Osteocyte (in vitro differentiated cells): ENCODE measurements at regions not wholly inside any gene's neighbourhood (a gene's known extent, or its start where the extent isn't known, plus 50 kb on each side); places are given as distances from the start of the nearest gene placed in this dataset.
"Not testable (repeated sequence)": the region's sequence is repeated elsewhere in the genome, so short reads cannot be mapped to it uniquely, and the experiment has no call there.

Experiments
- DNase-seq: peaks from one replicate; pipeline ENCODE4 v3.0.0; 2021; ENCODE audit warnings: mixed read lengths; ENCODE audit not compliant: unreplicated experiment; ENCODE audit errors: extremely low spot score
- H3K27ac Mint-ChIP-seq: one replicate; pipeline ENCODE4 v1.8.0; 2021; ENCODE audit warnings: mild to moderate bottlenecking, mixed read lengths; ENCODE audit not compliant: unreplicated experiment
- H3K27me3 Mint-ChIP-seq: one replicate; pipeline ENCODE4 v1.8.0; 2021; ENCODE audit warnings: mixed read lengths; ENCODE audit not compliant: unreplicated experiment
- H3K36me3 Mint-ChIP-seq: one replicate; pipeline ENCODE4 v1.8.0; 2021; ENCODE audit warnings: mixed read lengths; ENCODE audit not compliant: unreplicated experiment
- H3K4me1 Mint-ChIP-seq: one replicate; pipeline ENCODE4 v1.8.0; 2021; ENCODE audit warnings: mixed read lengths; ENCODE audit not compliant: unreplicated experiment
- H3K4me3 Mint-ChIP-seq: one replicate; pipeline ENCODE4 v1.8.0; 2021; ENCODE audit warnings: mild to moderate bottlenecking, moderate library complexity, mixed read lengths; ENCODE audit not compliant: unreplicated experiment
- H3K9me3 Mint-ChIP-seq: one replicate; pipeline ENCODE4 v1.8.0; 2021; ENCODE audit warnings: mixed read lengths; ENCODE audit not compliant: unreplicated experiment
- TF ChIP-seq, protein P1 (sequence below): fragments of 200-600 bp; sonication (generic); IDR thresholded peaks from 2 replicates; pipeline ENCODE4 v1.5.0; 2021; ENCODE audit warnings: antibody characterized with exemption, mild to moderate bottlenecking, moderate library complexity

DNA sequence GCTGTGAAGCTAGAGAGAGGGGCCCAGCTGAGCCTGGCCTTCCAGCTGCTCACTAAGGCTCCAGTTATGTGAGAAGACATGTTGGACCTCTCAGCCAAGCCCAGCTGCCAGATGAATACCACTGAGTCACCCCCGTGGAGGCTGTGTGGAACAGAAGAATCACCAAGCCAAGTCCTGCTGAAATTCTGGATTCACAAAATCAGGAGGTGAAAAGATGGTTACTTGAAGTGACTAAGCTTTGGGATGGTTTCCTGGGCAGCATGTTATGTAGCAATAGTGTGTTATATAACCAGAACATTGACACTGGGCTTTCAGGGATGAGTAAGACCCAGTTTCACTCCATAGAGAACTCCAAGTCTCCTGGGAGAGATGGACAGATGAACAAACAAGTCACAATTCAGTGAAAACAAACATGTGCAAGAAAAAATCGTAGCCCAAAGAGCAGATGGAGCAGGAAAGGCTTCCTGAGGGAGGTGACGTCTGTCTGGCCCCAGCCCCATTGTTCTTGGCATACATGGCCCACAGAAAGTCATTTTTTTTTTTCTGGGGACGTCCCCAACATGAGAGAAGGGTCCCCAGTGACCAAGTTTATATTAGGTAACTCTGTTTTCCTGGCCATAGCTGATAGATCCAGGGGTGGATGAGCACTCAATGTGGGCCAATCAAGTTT is 64.1 kb upstream of the PDZD8 start:
- Mint-ChIP-seq H3K4me3 (no peak overlapping the region), H3K4me1 (peaks cover 10% of the 10 kb centered on the region), H3K27me3 (peaks cover 14% of the 10 kb centered on the region), H3K36me3 (no peaks in the 10 kb centered on the region), H3K9me3 (no peaks in the 10 kb centered on the region), H3K27ac (no peak overlapping the region)
- DNase-seq = no peak
- TF ChIP-seq, protein P1, sequence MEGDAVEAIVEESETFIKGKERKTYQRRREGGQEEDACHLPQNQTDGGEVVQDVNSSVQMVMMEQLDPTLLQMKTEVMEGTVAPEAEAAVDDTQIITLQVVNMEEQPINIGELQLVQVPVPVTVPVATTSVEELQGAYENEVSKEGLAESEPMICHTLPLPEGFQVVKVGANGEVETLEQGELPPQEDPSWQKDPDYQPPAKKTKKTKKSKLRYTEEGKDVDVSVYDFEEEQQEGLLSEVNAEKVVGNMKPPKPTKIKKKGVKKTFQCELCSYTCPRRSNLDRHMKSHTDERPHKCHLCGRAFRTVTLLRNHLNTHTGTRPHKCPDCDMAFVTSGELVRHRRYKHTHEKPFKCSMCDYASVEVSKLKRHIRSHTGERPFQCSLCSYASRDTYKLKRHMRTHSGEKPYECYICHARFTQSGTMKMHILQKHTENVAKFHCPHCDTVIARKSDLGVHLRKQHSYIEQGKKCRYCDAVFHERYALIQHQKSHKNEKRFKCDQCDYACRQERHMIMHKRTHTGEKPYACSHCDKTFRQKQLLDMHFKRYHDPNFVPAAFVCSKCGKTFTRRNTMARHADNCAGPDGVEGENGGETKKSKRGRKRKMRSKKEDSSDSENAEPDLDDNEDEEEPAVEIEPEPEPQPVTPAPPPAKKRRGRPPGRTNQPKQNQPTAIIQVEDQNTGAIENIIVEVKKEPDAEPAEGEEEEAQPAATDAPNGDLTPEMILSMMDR = no peak

- H3K27ac Mint-ChIP-seq = no peak overlapping the region
- H3K36me3 Mint-ChIP-seq = no peaks in the 10 kb centered on the region
- no peaks in the 10 kb centered on the region for H3K4me1 Mint-ChIP-seq
- H3K4me3 Mint-ChIP-seq = no peak overlapping the region
- no peak for DNase-seq
- peaks cover 22% of the 10 kb centered on the region for H3K27me3 Mint-ChIP-seq
- H3K9me3 Mint-ChIP-seq = no peaks in the 10 kb centered on the region
- TF ChIP-seq, protein P1 = no peak
Observed at GRCh38 chr10:117432866-117433265, 57.6 kb upstream of the PDZD8 start.

DNA sequence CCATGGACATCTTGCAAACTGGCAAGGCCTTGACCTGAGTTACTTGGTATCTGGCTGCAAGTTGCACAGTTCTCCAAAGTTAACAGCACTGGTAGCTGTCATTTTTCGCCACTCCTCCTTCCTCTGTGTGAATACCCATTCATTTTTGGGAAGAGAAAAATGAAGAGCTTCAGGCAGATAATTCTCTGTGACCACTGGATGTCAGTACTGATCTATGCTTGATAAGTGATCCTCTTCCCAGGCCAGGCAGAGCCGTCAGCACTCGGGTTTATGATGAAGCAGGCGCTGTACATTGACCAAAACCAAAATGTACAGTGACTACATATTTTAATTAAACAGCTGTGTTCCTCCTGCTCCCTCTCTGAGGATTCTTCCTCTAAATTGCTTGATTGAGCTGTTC is 55.9 kb upstream of the PDZD8 start:
- Mint-ChIP-seq H3K36me3 (no peaks in the 10 kb centered on the region), H3K4me3 (no peak overlapping the region), H3K27ac (no peak overlapping the region), H3K4me1 (no peaks in the 10 kb centered on the region), H3K9me3 (no peaks in the 10 kb centered on the region), H3K27me3 (peaks cover 15% of the 10 kb centered on the region)
- TF ChIP-seq, protein P1 = peak; percentile 21
- no peak for DNase-seq

DNA sequence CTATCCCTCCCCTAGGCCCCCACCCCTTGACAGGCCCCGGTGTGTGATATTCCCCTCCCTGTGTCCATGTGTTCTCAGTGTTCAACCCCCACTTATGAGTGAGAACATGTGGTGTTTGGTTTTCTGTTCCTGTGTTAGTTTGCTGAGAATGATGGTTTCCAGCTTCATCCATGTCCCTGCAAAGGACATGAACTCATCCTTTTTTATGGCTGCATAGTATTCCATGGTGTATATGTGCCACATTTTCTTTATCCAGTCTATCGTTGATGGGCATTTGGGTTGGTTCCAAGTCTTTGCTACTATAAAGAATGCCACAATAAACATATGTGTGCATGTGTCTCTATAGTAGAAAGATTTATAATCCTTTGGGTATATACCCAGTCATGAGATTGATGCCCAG is 55.3 kb upstream of the PDZD8 start:
- H3K27me3 Mint-ChIP-seq = peaks cover 14% of the 10 kb centered on the region
- H3K4me3 Mint-ChIP-seq, DNase-seq, H3K9me3 Mint-ChIP-seq, H3K27ac Mint-ChIP-seq, H3K36me3 Mint-ChIP-seq, H3K4me1 Mint-ChIP-seq: not testable (repeated sequence)

GRCh38 chr10:117429643-117430265 is 54.5 kb upstream of the PDZD8 start:
- no peaks in the 10 kb centered on the region for H3K4me1 Mint-ChIP-seq
- DNase-seq = no peak
- no peaks in the 10 kb centered on the region for H3K9me3 Mint-ChIP-seq
- no peak overlapping the region for H3K4me3 Mint-ChIP-seq
- TF ChIP-seq, protein P1 = no peak
- peaks cover 14% of the 10 kb centered on the region for H3K27me3 Mint-ChIP-seq
- no peaks in the 10 kb centered on the region for H3K36me3 Mint-ChIP-seq
- H3K27ac Mint-ChIP-seq = no peak overlapping the region
